HG03097 (cell line): ENCODE measurements at regions not wholly inside any gene's neighbourhood (a gene's known extent, or its start where the extent isn't known, plus 50 kb on each side); places are given as distances from the start of the nearest gene placed in this dataset.
"Not testable (repeated sequence)": the region's sequence is repeated elsewhere in the genome, so short reads cannot be mapped to it uniquely, and the experiment has no call there.

Experiments used
- ATAC-seq: cut with Tn5 transposase; IDR thresholded peaks from one replicate; pipeline ENCODE4 v1.9.1; 2021; ENCODE audit not compliant: unreplicated experiment, low FRiP score

GRCh38 chr5:92758552-92758951, 822.5 kb downstream of the NR2F1-AS1 start:
- no peak for ATAC-seq

- ATAC-seq = no peak
These were observed 831.1 kb downstream of the NR2F1-AS1 start for GRCh38 chr5:92749943-92750342.

GRCh38 chr5:92748072-92748676, 832.8 kb downstream of the NR2F1-AS1 start:
- no peak for ATAC-seq

- no peak for ATAC-seq
These were observed 839.1 kb downstream of the NR2F1-AS1 start for GRCh38 chr5:92741906-92742305.

- no peak for ATAC-seq
These were observed 846.6 kb downstream of the NR2F1-AS1 start for GRCh38 chr5:92734211-92734940.

GRCh38 chr5:92730486-92730885, 850.5 kb downstream of the NR2F1-AS1 start:
- ATAC-seq = no peak

- ATAC-seq = no peak
These were observed 851.9 kb downstream of the NR2F1-AS1 start for GRCh38 chr5:92729088-92729487.

- ATAC-seq = no peak
These were observed 865.0 kb downstream of the NR2F1-AS1 start for GRCh38 chr5:92715946-92716520.

- ATAC-seq = no peak
These were observed 867.2 kb downstream of the NR2F1-AS1 start for GRCh38 chr5:92713826-92714225.

- ATAC-seq = no peak
These were observed 867.7 kb downstream of the NR2F1-AS1 start for GRCh38 chr5:92713335-92713743.

- ATAC-seq = no peak
These were observed 869.1 kb downstream of the NR2F1-AS1 start for GRCh38 chr5:92711956-92712355.

- ATAC-seq = no peak
These were observed 876.4 kb downstream of the NR2F1-AS1 start for GRCh38 chr5:92704590-92704989.

GRCh38 chr5:92703976-92704375, 877.0 kb downstream of the NR2F1-AS1 start:
- no peak for ATAC-seq

GRCh38 chr5:92695123-92696003, 885.7 kb downstream of the NR2F1-AS1 start:
- no peak for ATAC-seq

GRCh38 chr5:92694067-92694466, 887.0 kb downstream of the NR2F1-AS1 start:
- ATAC-seq = no peak

GRCh38 chr5:92691955-92692354, 889.1 kb downstream of the NR2F1-AS1 start:
- ATAC-seq = not testable (repeated sequence)

GRCh38 chr5:92687821-92688722, 892.9 kb downstream of the NR2F1-AS1 start:
- ATAC-seq = no peak

GRCh38 chr5:92678640-92679039, 902.4 kb downstream of the NR2F1-AS1 start:
- no peak for ATAC-seq

- ATAC-seq = no peak
These were observed 904.5 kb downstream of the NR2F1-AS1 start for GRCh38 chr5:92676215-92677165.
